ENCODE measurements at regions not wholly inside any gene's neighbourhood (a gene's known extent, or its start where the extent isn't known, plus 50 kb on each side); places are given as distances from the start of the nearest gene placed in this dataset.

DNA sequence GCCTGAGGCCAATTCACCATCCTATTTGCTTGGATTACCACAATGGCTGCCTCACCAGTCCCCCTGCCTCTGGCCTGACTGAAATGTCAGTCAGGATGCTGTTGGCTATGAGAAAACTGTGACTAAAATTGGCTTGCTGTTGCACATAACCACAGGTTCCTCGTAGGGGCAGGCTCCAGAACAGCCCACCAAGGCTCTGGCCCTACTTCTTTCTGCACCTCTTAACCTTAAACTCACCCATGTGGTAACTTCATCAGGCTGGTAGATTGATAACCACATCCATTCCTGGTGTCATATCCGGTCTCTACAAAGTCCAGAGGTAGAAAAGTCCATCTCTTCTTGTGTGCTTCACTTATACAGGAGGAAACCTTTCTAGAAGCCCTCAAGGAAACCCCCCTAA, 172.4 kb upstream of the PLXNC1 start:
- TF ChIP-seq EZH2 (IDR thresholded peaks at IDR 0.05; ENCODE audit: insufficient read depth, poor library complexity, severe bottlenecking) (no peak), EZH2phosphoT487 (IDR thresholded peaks at IDR 0.05; ENCODE audit: insufficient read depth, low read depth) (no peak)

All from GM23248 (cell line).